ENCODE measurements at regions not wholly inside any gene's neighbourhood (a gene's known extent, or its start where the extent isn't known, plus 50 kb on each side); places are given as distances from the start of the nearest gene placed in this dataset.
"Not testable (repeated sequence)": the region's sequence is repeated elsewhere in the genome, so short reads cannot be mapped to it uniquely, and the experiment has no call there.

- DNase-seq, result no peak
Observed at GRCh38 chr3:188974856-188975599, 196.7 kb upstream of the TPRG1 start.

- DNase-seq, result no peak
Observed at GRCh38 chr3:188975600-188976314, 196.0 kb upstream of the TPRG1 start.

- no peak for DNase-seq
Observed at GRCh38 chr3:188976407-188976806, 195.4 kb upstream of the TPRG1 start.

GRCh38 chr3:188978421-188979171 lies 193.2 kb upstream of the TPRG1 start:
- no peak for DNase-seq

- DNase-seq, result no peak
Observed at GRCh38 chr3:188979248-188979647, 192.5 kb upstream of the TPRG1 start.

GRCh38 chr3:188979669-188980310 lies 192.0 kb upstream of the TPRG1 start:
- DNase-seq, result no peak

GRCh38 chr3:188993181-188993580 lies 178.6 kb upstream of the TPRG1 start:
- no peak for DNase-seq

GRCh38 chr3:189001559-189001958 lies 170.2 kb upstream of the TPRG1 start:
- DNase-seq, result no peak

- DNase-seq, result no peak
Observed at GRCh38 chr3:189003410-189003809, 168.4 kb upstream of the TPRG1 start.

GRCh38 chr3:189013224-189013888 lies 158.4 kb upstream of the TPRG1 start:
- DNase-seq, result no peak

- DNase-seq, result no peak
Observed at GRCh38 chr3:189014526-189014925, 157.2 kb upstream of the TPRG1 start.

GRCh38 chr3:189022576-189023466 lies 148.9 kb upstream of the TPRG1 start:
- DNase-seq, result not testable (repeated sequence)

GRCh38 chr3:189025866-189026265 lies 145.9 kb upstream of the TPRG1 start:
- DNase-seq, result no peak

- no peak for DNase-seq
Observed at GRCh38 chr3:189027626-189028155, 144.1 kb upstream of the TPRG1 start.

GRCh38 chr3:189038773-189039745 lies 132.7 kb upstream of the TPRG1 start:
- DNase-seq, result peak; percentile 64

- DNase-seq, result no peak
Observed at GRCh38 chr3:189040656-189041335, 131.0 kb upstream of the TPRG1 start.

GRCh38 chr3:189041482-189042090 lies 130.2 kb upstream of the TPRG1 start:
- peak; percentile 87 for DNase-seq

- no peak for DNase-seq
Observed at GRCh38 chr3:189042832-189043231, 128.9 kb upstream of the TPRG1 start.

All from activated CD8-positive, alpha-beta memory T cell treated with anti-CD3 and anti-CD28 coated beads for 24 hours (primary cell).